NAMALWA (cell line): ENCODE measurements at regions not wholly inside any gene's neighbourhood (a gene's known extent, or its start where the extent isn't known, plus 50 kb on each side); places are given as distances from the start of the nearest gene placed in this dataset.

ENCODE experiments used
- DNase-seq: peaks from one replicate; pipeline ENCODE4 v3.0.0-alpha.2; 2015; ENCODE audit warnings: low spot score

DNA sequence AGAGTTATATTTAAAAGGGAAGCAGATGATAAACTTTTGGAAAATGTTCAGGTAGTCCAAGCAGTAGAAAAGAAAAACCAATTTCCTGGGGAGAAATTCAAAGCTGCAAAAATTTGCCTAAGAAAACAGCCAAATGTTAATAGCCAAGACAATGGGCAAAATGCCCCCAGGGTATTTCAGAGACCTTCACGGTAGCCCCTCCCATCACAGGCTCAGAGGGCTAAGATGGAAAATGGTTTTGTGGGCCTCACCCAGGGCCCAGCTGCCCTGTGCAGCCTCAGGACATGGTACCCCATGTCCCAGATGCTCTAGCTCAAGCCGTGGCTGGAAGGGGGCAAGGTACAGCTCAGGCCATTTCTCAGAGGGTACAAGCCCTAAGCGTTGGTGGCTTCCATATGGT lies 391.0 kb downstream of the ZIC4 start:
- no peak for DNase-seq

GRCh38 chr3:147008886-147009285 lies 397.5 kb downstream of the ZIC4 start:
- DNase-seq: no peak

DNA sequence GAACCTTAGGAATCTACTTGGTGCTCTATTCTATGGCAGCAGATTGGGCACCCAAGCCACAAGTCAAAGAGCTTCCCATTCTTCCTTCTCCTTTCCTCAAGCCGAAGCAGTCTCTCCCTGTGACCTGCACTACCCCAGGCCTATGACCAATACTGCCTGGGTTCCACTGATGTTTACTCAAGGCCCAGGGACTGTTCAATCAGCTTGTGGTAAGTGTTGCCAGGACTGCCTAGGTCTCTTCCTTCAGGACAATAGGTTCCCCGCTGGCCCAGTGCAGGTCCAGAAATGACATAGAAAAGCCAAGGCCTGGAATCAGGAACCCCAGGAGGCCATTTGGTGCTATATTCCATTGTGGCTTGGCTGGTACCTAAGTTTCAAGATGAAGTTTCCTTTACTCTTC lies 397.9 kb downstream of the ZIC4 start:
- no peak for DNase-seq

GRCh38 chr3:147007736-147008245 lies 398.6 kb downstream of the ZIC4 start:
- DNase-seq: no peak

- DNase-seq: no peak
Measured at GRCh38 chr3:147002721-147003120, 397.6 kb upstream of the PLSCR5 start.

DNA sequence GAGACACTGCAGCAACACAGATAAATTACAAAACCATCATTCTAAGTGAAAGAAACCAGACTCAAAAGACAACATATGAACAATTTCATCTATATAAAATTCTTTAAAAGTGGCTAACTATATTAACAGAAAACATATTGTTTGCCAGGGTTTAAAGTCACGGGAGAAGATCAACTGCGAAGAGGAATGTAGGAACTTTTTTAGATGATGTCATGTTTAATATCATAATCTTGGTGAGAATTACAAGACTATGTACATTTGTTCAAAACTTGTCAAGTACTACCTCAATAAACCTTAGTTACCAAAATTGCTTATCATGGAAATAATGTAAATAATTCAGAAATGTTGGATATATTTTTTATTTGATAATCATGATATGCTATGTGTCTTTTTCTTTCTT lies 395.1 kb upstream of the PLSCR5 start:
- DNase-seq: no peak

- DNase-seq: no peak
Measured at GRCh38 chr3:146991907-146992306, 386.8 kb upstream of the PLSCR5 start.

DNA sequence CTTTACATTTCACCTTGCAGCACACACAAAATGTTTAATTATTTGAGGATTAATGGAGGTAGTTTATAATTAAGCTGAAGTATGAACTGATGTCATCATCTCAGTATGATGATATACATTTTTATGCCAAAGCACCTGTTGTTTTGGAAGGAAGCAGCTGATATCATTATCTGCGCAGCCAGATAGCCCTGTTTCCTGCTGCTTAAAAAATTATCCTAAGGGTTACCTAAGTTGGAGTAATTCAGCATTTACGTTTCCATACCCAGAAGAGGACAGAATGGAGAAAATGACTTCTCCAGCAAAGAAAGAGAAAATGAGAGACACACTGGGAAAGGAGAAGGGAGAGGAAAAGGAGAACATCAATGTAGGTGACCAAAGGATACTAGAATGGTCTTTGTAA lies 370.3 kb upstream of the PLSCR5 start:
- no peak for DNase-seq

DNA sequence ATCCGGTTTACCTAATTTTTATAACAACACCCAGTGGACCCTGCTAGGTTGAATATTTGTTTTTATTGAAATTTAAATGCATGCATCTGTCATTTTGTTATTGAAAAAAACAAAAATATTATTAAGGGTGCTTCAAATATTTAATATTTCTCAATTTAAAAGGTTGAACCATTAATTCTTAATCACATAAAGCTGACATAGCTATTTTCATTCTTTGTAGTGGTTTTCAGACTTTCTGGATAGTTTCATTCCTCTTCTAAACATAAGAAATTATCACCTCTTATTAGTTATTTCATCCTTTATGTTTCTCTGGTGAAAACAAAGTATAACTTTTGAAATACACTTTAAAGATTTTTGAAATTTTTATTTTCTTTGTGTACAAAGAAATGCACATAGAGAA lies 369.9 kb upstream of the PLSCR5 start:
- no peak for DNase-seq

DNA sequence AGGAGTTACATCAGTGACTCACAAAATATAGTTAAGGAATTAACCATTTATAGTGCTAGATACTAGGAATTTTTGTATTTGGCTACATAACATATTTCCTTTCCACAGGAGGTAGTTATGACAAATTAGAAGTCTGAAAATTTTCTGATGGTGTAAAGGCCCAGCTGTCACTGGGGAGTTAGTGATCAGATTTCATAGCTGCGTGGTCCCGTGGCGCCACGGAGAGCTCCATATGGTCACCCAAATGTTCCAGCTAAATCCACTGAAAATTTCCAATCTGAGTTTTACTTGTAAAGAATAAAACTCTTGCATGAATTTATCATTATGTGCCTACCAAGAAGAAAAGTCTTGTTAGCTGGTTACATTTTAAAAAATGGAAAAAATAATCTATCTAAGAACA lies 368.9 kb upstream of the PLSCR5 start:
- no peak for DNase-seq

- DNase-seq: no peak
Measured at GRCh38 chr3:146972726-146973125, 367.6 kb upstream of the PLSCR5 start.

- DNase-seq: no peak
Measured at GRCh38 chr3:146970236-146970635, 365.1 kb upstream of the PLSCR5 start.

GRCh38 chr3:146969356-146969755 lies 364.2 kb upstream of the PLSCR5 start:
- DNase-seq: no peak

GRCh38 chr3:146968204-146968651 lies 363.1 kb upstream of the PLSCR5 start:
- DNase-seq: no peak

GRCh38 chr3:146967783-146968182 lies 362.6 kb upstream of the PLSCR5 start:
- no peak for DNase-seq

DNA sequence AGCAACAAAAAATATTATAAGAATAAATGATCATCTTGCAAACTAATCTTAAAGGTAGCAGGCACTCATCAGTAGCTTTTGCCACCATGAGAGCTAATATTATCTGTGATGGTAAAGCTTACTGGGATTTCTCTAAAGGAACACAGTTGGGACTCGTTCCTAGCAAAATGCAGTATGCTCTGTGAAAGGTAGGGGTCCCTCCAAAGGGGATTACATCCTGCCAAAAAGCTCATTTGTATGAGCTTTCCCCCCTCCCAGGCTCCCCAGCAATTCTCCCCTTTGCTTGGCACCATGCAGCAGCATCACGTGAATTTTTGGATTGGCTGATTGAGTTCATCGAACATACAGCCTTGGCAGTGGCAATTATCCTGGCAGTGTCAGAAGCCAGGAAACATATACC lies 361.0 kb upstream of the PLSCR5 start:
- DNase-seq: no peak

GRCh38 chr3:146953511-146953981 lies 348.4 kb upstream of the PLSCR5 start:
- no peak for DNase-seq

GRCh38 chr3:146948985-146949384 lies 343.8 kb upstream of the PLSCR5 start:
- DNase-seq: no peak

GRCh38 chr3:146948186-146948585 lies 343.0 kb upstream of the PLSCR5 start:
- DNase-seq: no peak

GRCh38 chr3:146929696-146930095 lies 324.6 kb upstream of the PLSCR5 start:
- no peak for DNase-seq

GRCh38 chr3:146928421-146929059 lies 323.4 kb upstream of the PLSCR5 start:
- no peak for DNase-seq

DNA sequence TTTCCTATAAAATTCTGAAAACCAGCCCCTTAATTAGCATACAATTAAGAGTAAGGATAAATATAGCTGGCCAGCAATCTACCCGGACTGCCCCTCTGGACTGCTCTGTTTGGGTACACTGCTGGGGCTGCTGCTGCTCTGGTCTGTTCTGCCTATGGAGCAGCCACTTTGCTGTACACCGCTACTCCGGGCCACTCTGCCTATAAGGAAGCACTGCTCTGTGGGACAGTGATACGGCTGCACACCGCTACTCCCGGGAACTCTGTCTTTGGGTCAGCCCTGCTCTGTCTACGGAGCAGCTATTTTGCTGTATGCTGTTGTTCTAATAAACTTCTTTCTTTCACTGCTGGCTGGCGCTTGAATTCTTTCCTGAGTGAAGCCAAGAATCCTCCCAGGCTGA lies 316.5 kb upstream of the PLSCR5 start:
- no peak for DNase-seq

GRCh38 chr3:146914409-146914808 lies 309.3 kb upstream of the PLSCR5 start:
- DNase-seq: no peak
